Activated CD4-positive, alpha-beta memory T cell treated with anti-CD3 and anti-CD28 coated beads for 36 hours (primary cell): ENCODE measurements at regions not wholly inside any gene's neighbourhood (a gene's known extent, or its start where the extent isn't known, plus 50 kb on each side); places are given as distances from the start of the nearest gene placed in this dataset.

Source experiments
- CTCF ChIA-PET: fragments of 350-600 bp; sonication (Branson Sonifier 250); formaldehyde crosslinking; loops from one replicate; lab custom pipeline; 2021; ENCODE audit warnings: antibody characterized with exemption, inconsistent platforms; lab: Charles Lee
- POLR2A ChIA-PET: fragments of 350-600 bp; sonication (Branson Sonifier 250); formaldehyde crosslinking; loops from one replicate; lab custom pipeline; 2021; ENCODE audit warnings: antibody characterized with exemption; lab: Charles Lee
- DNase-seq: peaks from one replicate; pipeline ENCODE4 v3.0.0-alpha.2; 2020
- H3K27ac Mint-ChIP-seq: one replicate; pipeline ENCODE4 v1.8.0; 2021; ENCODE audit warnings: mixed read lengths
- H3K27me3 Mint-ChIP-seq: one replicate; pipeline ENCODE4 v1.8.0; 2021; ENCODE audit warnings: mixed read lengths
- H3K36me3 Mint-ChIP-seq: one replicate; pipeline ENCODE4 v1.8.0; 2021; ENCODE audit warnings: mixed read lengths
- H3K4me1 Mint-ChIP-seq: one replicate; pipeline ENCODE4 v1.8.0; 2021; ENCODE audit warnings: low read depth, mixed read lengths
- H3K4me3 Mint-ChIP-seq: one replicate; pipeline ENCODE4 v1.8.0; 2021; ENCODE audit warnings: mild to moderate bottlenecking, mixed read lengths
- H3K9me3 Mint-ChIP-seq: one replicate; pipeline ENCODE4 v1.8.0; 2021; ENCODE audit warnings: mixed read lengths
- intact Hi-C: fragments of 100-400 bp; cut with micrococcal nuclease; formaldehyde crosslinking; loops from one replicate; pipeline ENCODE4 v1.15.1; 2023

DNA sequence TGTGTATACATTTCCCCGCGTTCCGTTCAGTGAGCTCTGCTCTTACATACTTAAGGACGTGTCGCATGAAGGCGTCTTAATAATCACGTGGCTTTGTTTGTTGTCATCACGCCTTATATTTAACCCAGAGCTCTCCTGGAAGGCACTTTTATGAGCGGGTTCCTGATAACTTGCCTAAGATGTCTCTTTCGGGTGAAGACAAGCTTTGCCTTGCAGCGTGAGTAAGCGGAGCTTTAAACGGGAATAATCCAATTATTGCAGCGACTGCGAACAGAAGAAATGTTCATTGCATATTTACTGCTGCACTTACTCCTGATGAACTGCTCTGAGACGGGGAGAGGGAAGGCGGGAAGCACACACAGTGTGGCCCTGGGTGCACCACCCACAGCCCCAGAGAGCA lies 1128.2 kb downstream of the BRD1 start:
- H3K4me3 Mint-ChIP-seq = no peak overlapping the region
- CTCF ChIA-PET = no interaction called here
- POLR2A ChIA-PET = no interaction called here
- no peak overlapping the region for H3K27ac Mint-ChIP-seq
- intact Hi-C loops = no loop called here
- no peaks in the 10 kb centered on the region for H3K36me3 Mint-ChIP-seq
- no peaks in the 10 kb centered on the region for H3K4me1 Mint-ChIP-seq
- H3K27me3 Mint-ChIP-seq = no peaks in the 10 kb centered on the region
- DNase-seq = no peak
- no peaks in the 10 kb centered on the region for H3K9me3 Mint-ChIP-seq

DNA sequence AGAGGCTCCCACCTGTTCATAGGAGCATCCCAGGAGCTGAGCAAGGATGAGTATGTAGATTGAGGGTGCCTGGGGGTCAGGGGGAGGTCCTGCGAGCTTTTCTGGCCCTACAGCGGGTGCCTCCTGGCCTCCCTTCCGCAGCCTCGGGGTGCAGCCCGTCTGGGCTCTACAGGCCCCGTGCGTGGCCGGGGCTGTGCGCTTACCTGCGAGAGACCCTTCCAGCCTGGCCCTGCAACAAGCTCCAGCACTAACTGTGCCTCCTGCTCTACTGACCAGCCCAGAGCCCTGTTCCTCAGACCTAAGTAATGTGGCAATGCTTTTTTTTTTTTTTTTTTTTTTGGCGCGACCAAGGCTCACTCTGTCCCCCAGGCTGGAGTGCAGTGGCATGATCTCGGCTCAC lies 1129.1 kb downstream of the BRD1 start:
- H3K36me3 Mint-ChIP-seq = no peaks in the 10 kb centered on the region

DNA sequence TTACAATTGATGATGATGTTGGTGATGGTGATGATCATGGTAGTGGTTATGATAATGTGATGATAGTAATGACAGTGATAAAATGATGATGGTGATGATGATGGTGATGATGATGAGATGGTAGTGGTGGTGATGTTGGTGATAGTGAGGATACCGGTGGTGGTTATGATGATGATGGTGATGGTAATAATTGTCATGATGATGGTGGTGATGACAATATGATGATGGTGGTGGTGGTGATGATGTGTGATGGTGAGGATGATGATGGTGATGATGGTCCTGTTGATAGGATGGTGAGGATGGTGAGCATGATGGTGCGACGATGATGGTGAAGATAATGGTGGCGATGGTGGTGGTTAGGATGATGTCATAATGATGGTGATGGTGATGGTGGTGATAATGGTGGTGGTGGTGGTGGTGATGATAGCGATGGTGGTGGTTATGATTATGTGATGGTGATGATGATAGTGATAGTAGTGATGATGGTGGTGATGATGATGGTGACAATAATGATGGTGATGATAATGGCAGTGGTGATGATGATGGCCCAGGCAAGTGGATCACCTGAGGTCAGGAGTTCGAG lies 1129.9 kb downstream of the BRD1 start:
- ChIA-PET POLR2A (no interaction called here), CTCF (no interaction called here)
- Mint-ChIP-seq H3K36me3 (no peaks in the 10 kb centered on the region), H3K9me3 (no peaks in the 10 kb centered on the region), H3K4me3 (no peak overlapping the region), H3K27me3 (no peaks in the 10 kb centered on the region), H3K27ac (no peak overlapping the region), H3K4me1 (no peaks in the 10 kb centered on the region)
- no peak for DNase-seq
- intact Hi-C loops = no loop called here

More for the DNA sequence above, 1129.1 kb downstream of the BRD1 start:
- no peak for DNase-seq
- H3K4me1 Mint-ChIP-seq = no peaks in the 10 kb centered on the region
- no peaks in the 10 kb centered on the region for H3K27me3 Mint-ChIP-seq
- H3K9me3 Mint-ChIP-seq = no peaks in the 10 kb centered on the region
- intact Hi-C loops = no loop called here
- no peak overlapping the region for H3K27ac Mint-ChIP-seq
- no peak overlapping the region for H3K4me3 Mint-ChIP-seq
- ChIA-PET POLR2A (no interaction called here), CTCF (no interaction called here)

DNA sequence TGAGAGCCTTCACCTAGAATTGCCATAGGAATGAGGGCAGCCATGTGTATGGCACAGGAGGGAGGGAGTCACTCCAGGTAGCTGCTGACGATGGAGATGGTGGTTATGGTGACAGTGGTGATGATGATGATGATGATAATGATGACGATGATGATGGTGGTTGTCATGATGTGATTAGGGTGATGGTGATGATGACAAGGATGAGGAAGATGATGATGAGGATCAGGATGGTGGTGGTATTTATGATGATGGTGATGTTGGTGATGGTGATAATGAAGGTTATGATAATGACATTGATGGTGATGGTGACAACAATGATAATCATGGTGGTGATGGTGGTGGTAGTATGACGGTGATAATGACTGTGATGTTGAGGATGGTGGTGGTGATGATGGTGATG lies 1130.5 kb downstream of the BRD1 start:
- H3K27ac Mint-ChIP-seq = no peak overlapping the region
- CTCF ChIA-PET = no interaction called here
- H3K27me3 Mint-ChIP-seq = no peaks in the 10 kb centered on the region
- POLR2A ChIA-PET = no interaction called here
- H3K4me3 Mint-ChIP-seq = no peak overlapping the region
- intact Hi-C loops = no loop called here
- DNase-seq = no peak
- no peaks in the 10 kb centered on the region for H3K9me3 Mint-ChIP-seq
- no peaks in the 10 kb centered on the region for H3K36me3 Mint-ChIP-seq
- no peaks in the 10 kb centered on the region for H3K4me1 Mint-ChIP-seq

DNA sequence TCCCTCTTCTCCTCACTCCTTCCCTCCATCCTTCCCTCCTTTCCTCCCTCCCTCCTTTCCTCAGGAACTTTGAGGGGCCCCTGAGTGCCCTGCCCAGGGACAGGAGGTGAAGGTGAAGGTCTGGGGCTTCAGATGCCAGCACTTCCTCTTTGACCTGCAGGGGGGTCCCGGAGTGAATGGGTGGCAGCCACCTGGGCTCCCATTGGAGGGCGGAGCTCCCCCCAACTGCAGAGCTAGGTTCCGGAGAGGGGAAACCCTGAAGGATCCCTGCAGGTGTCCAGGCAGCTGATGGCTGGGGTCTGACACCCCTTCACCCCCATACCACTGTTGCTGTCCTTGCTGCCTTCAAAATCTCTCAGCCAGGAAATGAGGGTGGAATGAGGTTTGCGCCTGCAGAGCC lies 1131.3 kb downstream of the BRD1 start:
- intact Hi-C loops = no loop called here
- POLR2A ChIA-PET = no interaction called here
- CTCF ChIA-PET = no interaction called here
- Mint-ChIP-seq H3K36me3 (no peaks in the 10 kb centered on the region), H3K27me3 (no peaks in the 10 kb centered on the region), H3K4me3 (no peak overlapping the region), H3K4me1 (no peaks in the 10 kb centered on the region), H3K27ac (no peak overlapping the region), H3K9me3 (no peaks in the 10 kb centered on the region)
- DNase-seq = no peak

DNA sequence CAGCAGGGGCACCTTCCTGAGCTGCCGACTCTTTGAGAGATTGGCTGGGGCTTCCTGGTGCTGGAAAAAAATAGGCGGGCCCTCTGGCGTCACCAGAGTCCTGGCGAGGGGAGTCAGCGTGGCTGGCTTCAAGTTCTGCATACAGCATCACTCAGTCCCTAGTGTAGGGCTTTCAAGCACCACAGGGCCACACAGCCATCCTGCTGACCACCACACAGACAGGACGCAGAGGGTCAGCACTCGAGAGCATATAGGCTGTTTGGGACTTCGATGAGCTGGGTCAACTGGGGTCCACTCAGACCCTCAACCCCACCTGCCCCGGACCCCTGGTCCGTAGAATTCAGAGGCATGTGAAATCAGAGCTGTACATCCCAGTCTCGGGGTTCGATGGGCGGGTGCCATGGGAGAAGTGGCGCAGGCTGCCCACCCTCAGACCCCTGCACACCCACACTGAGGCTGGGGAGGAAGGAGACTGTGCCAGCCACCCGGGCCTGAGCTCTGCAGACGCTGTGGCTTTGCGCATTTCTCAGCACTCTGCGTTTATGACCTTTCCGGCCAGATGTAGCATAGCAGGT lies 1131.9 kb downstream of the BRD1 start:
- H3K4me1 Mint-ChIP-seq = no peaks in the 10 kb centered on the region
- no peak overlapping the region for H3K4me3 Mint-ChIP-seq
- no peaks in the 10 kb centered on the region for H3K36me3 Mint-ChIP-seq
- ChIA-PET POLR2A (no interaction called here), CTCF (no interaction called here)
- intact Hi-C loops = no loop called here
- no peak overlapping the region for H3K27ac Mint-ChIP-seq
- DNase-seq = no peak
- no peaks in the 10 kb centered on the region for H3K9me3 Mint-ChIP-seq
- no peaks in the 10 kb centered on the region for H3K27me3 Mint-ChIP-seq

DNA sequence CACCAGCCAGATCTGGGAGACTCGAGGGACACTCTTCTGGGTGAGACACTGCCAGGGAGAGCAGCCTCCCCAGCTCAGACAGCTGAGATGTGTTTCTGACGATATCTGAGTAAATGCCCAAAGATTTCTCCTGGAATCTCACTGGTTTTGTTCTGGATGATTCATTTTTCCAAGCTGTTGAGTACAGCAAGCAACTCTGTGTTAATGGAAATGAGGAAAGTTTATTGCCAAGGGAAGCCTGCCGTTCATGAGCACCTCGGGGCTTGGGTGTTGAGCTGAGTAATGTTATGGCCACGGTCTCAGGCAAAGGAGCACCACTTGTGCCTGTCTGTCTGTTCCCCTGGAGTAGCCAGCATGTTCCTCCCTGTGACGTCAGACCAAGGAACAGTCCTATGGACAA lies 1132.4 kb downstream of the BRD1 start:
- CTCF ChIA-PET = no interaction called here
- H3K36me3 Mint-ChIP-seq = no peaks in the 10 kb centered on the region
- no peak for DNase-seq
- H3K4me3 Mint-ChIP-seq = no peak overlapping the region
- POLR2A ChIA-PET = no interaction called here
- H3K9me3 Mint-ChIP-seq = no peaks in the 10 kb centered on the region
- no peak overlapping the region for H3K27ac Mint-ChIP-seq
- H3K4me1 Mint-ChIP-seq = no peaks in the 10 kb centered on the region
- intact Hi-C loops = no loop called here
- H3K27me3 Mint-ChIP-seq = no peaks in the 10 kb centered on the region

DNA sequence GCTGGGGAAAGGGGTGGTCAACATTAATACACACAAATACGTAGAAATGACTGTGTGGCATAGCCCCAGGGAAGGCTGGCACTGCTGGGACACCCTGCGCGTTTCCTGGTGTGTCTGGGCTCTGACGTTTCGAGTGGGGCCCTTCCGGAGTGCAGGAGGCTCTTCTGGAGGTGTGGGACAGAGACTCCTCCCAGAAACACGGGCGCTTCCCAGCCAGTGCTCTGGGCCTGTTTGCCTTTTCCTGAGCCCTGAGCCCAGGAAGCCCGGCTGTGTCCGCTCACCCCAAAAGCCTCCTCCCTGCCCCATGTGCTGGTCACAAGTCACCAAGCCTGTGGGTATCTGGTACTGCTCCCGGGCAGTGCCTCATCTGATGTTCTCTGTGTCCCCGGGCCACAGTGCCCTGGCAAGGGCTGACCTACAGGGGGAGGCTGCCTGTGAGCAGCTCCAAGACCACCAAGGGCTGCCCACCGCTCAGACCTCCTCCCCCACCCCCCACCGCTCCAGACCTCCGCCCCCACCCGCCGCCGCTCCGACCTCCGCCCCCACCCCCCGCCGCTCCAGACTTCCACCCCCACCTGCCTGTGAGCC lies 1133.3 kb downstream of the BRD1 start:
- Mint-ChIP-seq H3K4me3 (no peak overlapping the region), H3K27me3 (no peaks in the 10 kb centered on the region), H3K27ac (no peak overlapping the region), H3K36me3 (no peaks in the 10 kb centered on the region), H3K4me1 (no peaks in the 10 kb centered on the region), H3K9me3 (no peaks in the 10 kb centered on the region)
- ChIA-PET POLR2A (no interaction called here), CTCF (no interaction called here)
- intact Hi-C loops = no loop called here
- no peak for DNase-seq

DNA sequence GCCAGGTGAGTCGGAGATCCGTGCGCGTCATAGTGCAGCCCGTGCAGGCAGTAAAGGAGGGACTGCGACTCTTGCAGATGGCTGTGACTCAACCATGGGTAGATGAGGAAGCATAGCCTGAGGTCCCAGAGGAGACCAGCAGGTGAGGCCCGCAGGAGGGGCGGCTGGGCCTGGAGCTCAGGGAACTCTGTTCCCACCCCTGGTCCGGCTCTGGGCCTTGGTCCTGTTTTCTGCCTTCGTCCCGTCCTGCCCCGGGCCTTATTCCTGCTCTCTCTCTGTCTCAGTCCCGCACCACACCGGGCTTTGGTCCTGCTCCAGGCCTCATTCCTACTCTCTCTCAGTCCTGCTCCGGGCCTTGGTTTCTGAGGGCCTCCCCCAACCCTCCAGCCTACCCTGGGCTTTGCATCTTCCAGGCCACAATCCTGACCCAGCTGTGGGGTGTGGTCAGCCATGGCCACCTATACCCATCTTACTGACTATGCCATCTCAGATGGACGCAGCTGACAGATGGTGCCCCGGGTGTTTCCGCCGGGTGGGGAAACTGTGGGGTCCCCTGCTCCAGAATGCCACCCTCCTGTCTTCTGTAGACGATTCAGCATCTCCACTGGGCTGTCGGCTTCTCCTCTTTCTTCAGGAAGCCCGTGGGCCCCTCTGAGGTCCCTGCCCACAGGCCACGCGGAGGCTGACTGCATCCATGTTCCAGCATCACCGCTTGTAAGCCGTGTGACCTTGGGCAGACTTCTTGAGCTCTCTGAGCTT lies 1134.1 kb downstream of the BRD1 start:
- intact Hi-C loops = no loop called here
- H3K4me3 Mint-ChIP-seq = no peak overlapping the region
- no peak for DNase-seq
- H3K36me3 Mint-ChIP-seq = no peaks in the 10 kb centered on the region
- no peak overlapping the region for H3K27ac Mint-ChIP-seq
- H3K27me3 Mint-ChIP-seq = no peaks in the 10 kb centered on the region
- no peaks in the 10 kb centered on the region for H3K9me3 Mint-ChIP-seq
- CTCF ChIA-PET = no interaction called here
- H3K4me1 Mint-ChIP-seq = no peaks in the 10 kb centered on the region
- POLR2A ChIA-PET = no interaction called here

DNA sequence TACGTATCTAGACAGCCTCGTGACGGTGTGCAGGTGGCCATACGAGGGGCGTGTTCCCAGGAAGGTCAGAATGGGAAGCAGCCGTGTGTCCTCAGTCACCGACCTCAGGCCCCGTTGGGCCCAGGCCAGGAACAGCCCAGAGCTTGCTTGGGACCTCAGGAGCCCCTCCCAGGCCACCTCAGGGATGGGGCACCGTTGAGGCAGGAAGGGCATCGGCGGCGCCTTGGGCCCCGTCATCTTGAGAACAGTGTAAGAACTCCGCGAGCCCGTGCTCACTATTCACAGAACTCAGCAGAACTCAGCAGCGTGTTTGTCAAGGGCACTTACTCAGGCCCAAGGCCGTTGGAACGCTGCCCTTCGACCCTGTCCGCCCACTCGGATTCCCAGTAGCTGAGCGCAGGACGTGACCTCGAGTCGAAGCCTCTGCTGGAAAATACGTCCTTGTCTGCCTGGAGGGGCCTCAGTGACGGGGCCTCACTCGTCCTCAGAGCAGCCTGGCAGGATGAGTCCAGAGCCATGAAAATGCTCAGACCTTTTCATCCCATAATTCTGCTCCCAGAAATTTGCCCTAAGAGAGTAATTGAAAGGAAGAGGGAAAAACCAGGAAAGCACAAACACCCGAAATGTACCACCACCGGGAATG lies 1134.8 kb downstream of the BRD1 start:
- DNase-seq = no peak
- POLR2A ChIA-PET = no interaction called here
- no peak overlapping the region for H3K4me3 Mint-ChIP-seq
- no peaks in the 10 kb centered on the region for H3K36me3 Mint-ChIP-seq
- H3K4me1 Mint-ChIP-seq = no peaks in the 10 kb centered on the region
- CTCF ChIA-PET = no interaction called here
- intact Hi-C loops = no loop called here
- no peaks in the 10 kb centered on the region for H3K9me3 Mint-ChIP-seq
- H3K27ac Mint-ChIP-seq = no peak overlapping the region
- H3K27me3 Mint-ChIP-seq = no peaks in the 10 kb centered on the region

DNA sequence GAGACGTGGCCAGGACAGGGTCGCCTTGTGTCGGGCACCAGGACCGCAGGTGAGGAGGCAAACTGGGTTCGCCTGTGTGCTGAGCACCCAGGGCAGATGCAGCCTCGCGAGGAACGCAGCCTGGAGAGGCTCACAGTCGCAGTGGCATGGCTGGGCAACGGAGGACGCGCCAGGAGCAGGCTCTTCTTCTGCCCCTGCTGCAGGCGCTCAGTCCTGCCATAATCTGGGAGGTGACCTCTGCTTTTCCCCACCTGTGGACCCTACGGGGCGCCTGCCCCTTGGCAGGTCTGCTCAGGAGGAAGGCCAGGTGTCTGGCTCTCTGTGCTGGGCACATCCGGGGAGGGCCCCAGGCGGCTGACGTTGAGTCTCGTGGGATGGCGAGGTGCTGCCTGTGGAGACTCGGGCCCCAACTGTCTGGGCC lies 1136.2 kb downstream of the BRD1 start:
- Mint-ChIP-seq H3K4me3 (no peak overlapping the region), H3K9me3 (no peaks in the 10 kb centered on the region), H3K36me3 (no peaks in the 10 kb centered on the region), H3K27ac (no peak overlapping the region), H3K4me1 (no peaks in the 10 kb centered on the region), H3K27me3 (no peaks in the 10 kb centered on the region)
- intact Hi-C loops = no loop called here
- CTCF ChIA-PET = no interaction called here
- POLR2A ChIA-PET = no interaction called here
- no peak for DNase-seq

DNA sequence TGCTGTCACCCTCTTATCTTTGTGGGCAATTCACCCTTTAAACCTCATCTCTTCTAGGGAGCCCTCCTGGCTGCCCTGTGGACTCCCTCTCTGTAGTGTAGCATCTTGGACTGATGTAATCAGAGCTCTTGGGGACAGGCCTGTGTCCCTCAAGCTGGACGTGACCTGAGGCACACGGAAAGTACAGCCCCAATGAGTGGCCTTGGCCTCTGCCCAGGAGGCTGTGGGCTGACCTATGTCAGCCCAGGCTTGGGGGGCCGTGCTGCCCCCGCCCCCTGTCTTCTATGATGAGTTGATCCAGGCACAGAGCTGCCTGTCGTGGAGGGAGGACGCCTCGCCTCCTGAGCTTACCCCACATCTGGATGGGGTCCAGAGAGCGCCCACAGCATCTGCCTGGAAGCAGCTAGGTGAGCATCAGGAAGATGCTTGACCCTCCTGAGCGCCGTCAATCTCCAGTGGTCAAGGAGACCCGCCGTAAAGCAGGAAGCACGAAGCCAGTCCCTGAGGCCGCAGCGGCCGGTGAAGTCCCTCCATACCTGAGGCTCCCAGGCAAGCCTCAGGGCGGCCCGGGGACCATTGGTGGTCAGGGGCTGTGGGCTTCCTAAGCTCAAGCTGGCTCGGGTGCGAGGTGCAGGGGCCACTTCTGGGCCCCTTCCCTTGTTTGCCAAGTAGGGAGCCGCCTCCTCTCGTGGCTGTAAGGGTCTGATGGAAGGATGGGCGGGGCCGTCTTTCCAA lies 1136.9 kb downstream of the BRD1 start:
- no peak overlapping the region for H3K27ac Mint-ChIP-seq

More for the DNA sequence above, 1136.9 kb downstream of the BRD1 start:
- H3K27me3 Mint-ChIP-seq = no peaks in the 10 kb centered on the region
- ChIA-PET POLR2A (no interaction called here), CTCF (no interaction called here)
- H3K9me3 Mint-ChIP-seq = no peaks in the 10 kb centered on the region
- intact Hi-C loops = no loop called here
- H3K36me3 Mint-ChIP-seq = no peaks in the 10 kb centered on the region
- DNase-seq = no peak
- no peak overlapping the region for H3K4me3 Mint-ChIP-seq
- H3K4me1 Mint-ChIP-seq = no peaks in the 10 kb centered on the region
